NCI-H146 (cell line): ENCODE measurements at regions not wholly inside any gene's neighbourhood (a gene's known extent, or its start where the extent isn't known, plus 50 kb on each side); places are given as distances from the start of the nearest gene placed in this dataset.
"Not testable (repeated sequence)": the region's sequence is repeated elsewhere in the genome, so short reads cannot be mapped to it uniquely, and the experiment has no call there.

Experiments used
- DNase-seq: peaks from one replicate; lab custom pipeline; 2025; lab: John Stamatoyannopoulos, UW

DNA sequence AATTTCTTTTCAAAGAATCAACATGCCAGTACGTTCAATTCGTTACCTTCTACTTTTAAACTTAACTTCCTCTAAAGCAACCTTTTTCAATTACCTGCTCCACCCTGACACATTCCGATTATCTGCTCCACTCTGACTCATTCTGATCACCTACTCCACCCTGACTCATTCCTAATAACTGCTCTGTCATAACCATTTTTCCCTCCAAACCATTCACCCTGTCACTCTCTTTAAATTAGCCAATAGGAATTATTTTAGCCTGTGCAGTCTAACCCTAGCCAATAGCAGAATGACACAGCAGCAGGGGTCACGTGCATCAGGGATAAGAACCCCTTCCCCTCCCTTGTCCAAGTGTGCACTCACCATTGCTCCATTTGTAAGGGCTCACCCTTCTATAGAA is 557.4 kb upstream of the EYS start:
- DNase-seq: no peak

DNA sequence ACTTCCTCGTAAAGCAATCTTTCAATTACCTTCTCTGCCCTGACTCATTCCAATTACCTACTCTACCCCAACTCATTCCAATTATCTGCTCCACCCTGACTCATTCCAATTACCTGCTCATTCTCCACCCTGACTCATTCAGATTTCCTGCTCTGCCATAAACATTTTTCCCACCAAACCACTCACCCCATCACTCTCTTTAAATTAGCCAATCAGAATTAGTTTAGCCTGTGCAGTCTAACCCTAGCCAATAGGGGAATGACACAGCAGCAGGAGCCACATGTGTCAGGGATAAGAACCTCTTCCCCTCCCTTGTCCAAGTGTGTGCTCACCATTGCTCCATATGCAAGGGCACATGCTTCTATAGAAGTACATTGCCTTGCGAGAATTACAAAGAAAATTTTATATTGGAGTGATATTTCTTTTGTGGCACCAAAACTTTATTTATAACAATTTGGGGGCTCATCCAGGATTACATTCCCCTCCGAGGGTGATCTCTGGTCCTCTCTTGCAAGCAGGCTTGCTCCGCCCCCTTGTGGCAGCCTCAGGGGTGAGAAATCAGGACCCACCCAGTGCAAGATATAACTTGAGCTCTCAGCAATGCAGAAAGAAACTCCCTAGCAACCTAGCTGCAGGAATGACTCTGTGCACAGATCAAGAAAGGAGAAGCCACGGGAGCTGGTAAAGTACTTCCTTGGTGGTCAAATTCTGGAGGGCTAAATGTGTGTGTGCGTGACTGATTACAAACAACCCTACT is 551.9 kb upstream of the EYS start:
- not testable (repeated sequence) for DNase-seq

DNA sequence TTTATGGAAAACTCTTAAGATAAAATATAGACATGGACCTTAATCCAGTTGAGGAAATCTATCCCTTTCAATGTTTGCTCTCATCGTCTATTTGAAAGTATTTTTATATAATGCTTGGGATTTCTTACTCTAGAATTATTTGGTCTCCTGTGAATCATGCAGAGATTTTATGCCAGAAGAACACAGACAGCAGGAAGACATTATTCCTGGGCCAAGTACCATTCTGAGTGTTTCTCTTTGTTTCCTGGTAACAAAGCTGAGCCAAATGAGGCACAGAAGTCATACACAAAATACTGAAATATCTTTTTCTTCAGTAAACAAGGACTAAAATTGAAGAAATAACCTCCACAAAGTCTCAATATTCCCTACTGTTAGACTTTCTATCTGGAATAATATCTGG is 538.2 kb upstream of the EYS start:
- no peak for DNase-seq

DNA sequence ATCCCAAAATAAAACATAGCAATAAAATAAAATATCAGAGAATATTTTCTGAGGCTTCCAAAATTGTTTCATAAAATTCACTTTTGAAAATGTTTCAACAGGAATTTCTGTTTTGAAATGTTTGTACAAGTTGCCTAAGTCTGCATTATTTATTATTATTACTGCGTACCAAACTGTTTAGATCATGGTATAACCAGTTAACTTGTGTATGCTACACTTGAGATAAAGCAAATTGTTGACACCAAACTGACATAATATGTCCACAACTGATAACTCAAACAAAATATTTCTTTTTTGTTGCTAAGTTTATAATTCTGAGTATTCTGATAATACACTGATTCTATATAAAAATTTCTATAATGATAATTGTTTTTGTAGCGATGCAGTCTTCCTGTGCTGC is 531.8 kb upstream of the EYS start:
- no peak for DNase-seq

DNA sequence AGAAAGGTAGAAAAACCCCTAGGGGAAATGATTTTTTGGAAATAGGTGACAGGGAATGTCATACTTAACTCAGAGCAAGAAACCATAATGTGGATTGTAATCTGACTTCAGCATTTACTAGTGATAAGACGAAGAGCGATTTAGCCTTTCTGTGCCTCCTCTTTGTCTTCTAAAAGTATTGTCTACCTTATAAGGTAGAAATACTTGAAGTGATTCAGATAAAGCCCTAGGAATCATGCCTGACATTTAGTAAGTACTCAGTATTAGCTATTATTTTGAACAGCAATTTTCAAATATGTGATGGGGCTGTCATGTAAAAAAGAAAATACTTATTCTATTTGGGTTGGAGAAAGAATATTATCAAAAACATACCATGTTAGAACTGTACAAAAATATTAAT is 525.9 kb upstream of the EYS start:
- no peak for DNase-seq

DNA sequence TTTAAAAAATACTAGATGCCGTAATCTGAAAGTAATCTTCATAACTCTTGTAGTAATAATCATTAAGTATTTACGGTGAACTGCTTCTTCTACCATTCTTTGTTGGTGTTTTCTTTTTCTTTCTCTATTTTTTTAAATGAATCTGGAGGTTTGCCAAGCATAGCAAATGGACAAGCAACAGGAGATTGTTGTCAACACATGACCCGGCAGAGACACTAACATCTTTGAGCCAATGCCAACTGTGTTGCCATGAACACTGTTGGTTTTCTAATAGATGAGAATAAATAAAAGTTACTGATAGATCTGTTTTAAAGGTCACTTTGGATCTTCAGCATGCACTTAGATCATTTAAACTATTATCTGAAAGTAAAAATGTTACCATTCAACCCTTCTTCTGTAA is 523.6 kb upstream of the EYS start:
- no peak for DNase-seq

DNA sequence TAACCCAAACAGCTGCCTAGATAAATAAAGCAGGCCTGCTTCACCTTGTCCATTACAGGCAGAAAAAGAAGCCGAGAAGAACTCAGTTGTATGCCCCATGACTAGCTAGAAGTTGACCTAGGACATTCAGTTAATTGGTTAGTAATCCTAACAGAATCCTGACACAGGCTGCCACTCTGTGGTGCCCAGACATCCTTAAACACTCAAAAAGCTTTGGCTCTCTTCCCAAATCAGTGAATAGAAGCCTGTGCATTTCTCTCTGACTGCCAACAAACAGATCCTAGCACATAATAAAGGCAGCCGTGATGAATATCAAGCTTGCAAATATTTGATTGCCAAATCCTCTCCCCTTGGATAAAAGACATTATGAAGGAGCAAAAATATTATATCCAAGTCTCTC is 519.1 kb upstream of the EYS start:
- no peak for DNase-seq

DNA sequence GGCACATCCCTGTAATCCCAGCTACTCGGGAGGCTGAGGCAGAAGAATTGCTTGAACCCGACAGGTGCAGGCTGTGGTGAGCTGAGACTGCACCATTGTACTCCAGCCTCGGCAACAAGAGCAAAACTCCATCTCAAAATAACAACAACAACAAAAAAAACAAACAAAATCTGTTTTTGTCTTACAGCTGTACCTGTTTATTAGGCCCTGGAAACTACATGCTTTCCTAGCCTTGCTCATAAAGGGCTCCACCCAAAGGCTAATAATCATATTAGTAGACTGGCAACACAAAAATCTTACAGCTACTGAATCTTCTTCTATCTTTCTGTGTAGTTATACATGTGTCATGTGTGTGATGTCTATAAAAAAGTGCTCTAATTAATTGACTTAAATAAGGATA is 503.9 kb upstream of the EYS start:
- no peak for DNase-seq

DNA sequence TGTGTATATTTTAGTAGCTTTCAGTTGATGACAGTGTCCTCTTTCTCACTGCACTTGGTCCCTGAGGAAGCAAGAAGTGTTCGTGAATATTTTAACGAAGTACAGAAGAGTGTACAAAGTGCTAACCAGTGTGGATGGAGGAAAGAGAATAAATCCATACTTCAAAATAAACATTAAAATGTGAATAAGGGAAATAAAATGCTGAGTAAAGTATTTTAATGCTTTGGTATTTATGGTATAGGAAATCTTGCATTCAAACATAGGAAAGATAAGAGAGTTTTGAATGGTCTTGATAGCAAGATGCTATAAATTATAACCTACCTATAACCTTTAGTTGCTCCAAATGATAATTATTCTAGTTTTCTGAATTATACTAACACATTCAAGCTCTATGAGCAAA is 493.4 kb upstream of the EYS start:
- DNase-seq: no peak

DNA sequence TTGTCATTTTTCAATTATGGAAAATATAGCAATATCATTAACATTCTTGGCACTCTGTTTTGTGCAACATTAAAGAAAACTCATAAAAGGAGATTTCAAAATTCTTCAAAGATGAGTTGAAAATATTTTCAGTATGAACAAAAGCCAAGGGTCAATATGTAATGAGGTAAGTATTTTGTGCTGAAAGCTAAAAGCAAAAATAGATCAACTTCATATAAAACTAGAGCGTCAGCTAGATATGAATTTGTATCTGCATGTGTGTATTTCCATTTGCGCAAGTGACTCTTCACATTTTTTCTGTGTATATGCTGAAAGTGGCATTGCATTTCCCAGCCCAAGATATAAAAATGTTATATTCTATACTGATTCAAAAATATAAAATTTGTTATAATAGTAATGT is 492.1 kb upstream of the EYS start:
- no peak for DNase-seq

DNA sequence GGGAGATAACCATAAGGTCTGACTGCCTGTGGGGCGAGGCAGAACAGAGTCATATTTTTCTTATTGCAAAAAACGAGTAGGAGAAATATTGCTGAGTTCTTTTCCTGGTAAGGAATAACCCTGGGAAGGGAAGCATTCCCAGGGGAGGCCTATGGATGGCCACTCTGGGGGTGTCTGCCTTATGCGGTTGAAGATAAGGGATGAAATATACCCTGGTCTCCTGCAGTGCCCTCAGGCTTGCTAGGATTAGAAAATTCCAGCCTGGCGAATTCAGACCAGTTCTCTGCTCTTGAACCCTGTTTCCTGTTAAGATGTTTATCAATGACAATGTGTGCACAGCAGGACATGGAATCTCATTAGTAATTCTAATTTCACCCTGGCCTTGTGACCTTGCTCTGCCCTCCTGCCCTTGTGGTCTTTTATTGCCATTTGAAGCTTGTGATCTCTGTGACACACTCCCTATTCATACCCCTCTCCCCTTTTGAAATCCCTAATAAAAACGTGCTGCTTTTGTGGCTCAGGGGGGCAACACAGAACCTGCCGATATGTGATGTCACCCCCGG is 491.1 kb upstream of the EYS start:
- DNase-seq: no peak

DNA sequence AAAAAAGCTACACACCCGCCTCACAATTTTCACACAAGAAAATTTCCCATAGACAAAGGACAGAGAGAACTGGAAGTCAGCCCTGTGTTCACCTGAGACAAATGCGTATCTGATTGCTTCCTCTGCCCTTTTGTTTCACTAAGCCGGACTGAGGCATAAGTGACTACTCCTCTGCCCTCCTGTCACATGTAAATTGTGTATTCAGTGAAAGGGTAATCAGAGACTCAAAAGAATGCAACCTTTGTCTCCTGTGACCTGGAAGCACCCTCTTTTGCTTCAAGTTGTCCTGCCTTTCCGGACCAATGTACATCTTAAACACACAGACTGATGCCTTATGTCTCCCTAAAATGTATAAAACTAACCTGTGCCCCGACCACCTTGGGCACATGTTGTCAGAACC is 483.8 kb upstream of the EYS start:
- DNase-seq: no peak

DNA sequence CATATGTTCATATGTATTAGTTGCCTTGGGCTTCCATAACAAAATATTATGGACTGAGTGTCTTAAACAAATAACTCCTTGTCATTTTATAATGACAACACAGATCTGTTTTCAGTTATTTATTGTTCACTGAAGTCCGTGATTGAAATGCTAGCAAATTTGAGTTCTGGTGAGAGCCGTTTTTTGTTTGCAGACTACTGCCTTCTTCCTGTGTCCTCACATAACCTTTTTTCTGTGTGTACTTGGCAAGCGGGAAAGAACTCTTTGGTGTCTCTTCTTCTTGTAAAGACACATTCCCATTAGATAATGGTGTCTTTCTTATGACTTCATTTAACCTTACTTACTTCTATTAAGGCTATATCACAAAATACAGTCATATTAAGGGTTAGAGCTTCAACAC is 482.9 kb upstream of the EYS start:
- DNase-seq: no peak

DNA sequence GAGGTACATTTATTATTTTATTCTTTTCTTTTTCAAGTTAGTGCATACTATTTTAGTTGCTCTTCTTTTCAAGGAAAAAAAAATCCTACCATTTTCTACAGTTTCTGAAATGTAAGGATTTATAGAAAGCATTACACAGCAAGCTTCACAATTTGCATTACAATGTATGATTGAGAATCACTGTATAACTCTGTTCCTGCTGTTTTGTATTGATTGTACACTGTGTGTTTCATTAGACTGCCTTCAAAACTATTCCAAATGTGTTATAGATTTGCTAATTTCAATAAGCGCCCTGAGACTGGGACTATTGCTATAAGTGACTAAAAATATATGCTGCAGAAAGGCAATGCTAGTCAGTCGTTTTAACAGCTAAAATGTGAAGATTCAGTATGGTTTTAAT is 479.7 kb upstream of the EYS start:
- no peak for DNase-seq

DNA sequence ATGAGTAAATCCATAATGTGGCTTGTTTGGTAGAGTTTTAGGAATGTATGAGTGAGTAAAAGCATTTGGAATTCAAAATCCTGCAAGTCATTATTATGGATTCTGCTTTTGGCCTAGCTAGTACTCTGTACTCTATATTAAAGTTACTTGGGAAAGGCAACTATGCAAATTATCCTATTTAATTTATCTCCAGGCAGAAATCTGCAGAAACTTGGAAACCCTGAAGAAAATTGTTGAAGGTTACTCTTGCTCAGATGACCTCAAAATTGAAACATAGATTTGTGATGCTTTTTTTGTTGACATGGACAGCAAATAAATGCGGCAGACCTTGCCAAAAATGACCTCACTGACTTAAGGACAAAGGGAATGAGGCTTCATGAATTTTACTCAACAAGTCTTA is 477.1 kb upstream of the EYS start:
- DNase-seq: no peak

DNA sequence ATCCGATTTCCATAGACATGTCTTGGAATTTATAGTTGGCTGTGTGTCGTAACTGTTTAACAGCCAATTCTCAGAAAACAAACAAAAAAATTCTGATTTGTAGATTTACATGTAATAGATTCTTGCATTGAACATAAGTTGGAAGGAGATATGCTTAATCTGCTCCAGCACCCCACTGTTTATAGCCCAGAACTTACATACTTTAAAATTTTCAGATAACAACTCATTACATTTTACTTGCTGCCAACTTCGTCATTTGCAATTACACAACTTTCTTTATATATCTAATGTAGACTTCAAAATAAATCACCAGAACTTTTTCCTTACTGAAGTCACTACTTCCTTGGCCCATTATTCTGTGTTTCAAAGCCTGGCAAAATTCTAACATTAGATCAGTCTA is 472.3 kb upstream of the EYS start:
- DNase-seq: no peak

DNA sequence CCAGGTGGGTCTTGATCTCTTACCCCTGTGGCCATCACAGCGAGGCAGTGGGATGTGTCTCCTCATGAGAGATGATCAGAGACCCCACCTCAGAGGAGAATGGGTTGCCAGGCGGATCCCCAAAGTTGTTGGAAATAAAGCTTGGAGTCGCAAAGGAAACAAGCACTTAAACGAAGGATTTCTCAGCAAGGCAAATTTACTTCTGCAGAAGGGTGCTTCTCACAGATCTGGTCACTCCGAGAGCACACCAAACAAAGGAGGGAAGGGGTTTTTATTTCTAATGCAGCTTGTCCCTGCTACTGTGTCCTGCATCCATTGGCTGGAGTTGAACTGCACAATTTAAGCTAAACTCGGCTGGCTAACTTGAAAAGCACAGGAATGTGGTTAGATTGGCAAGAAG is 466.6 kb upstream of the EYS start:
- DNase-seq: no peak

DNA sequence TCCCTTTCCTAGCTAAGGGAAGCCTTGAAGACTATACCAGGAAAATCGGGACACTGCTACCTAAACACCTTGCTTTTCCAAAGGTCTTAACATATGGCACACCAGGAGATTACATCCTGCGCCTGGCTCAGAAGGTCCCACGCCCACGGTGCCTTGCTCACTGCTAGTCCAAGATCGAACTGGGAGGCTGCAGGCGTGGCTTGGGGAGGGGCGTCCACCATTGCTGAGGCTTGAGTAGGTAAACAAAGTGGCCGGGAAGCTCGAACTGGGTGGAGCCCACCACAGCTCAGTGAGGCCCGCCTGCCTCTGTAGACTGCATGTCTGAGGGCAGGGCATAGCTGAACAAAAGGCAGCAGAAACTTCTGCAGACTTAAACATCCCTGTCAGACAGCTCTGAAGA is 459.7 kb upstream of the EYS start:
- not testable (repeated sequence) for DNase-seq

DNA sequence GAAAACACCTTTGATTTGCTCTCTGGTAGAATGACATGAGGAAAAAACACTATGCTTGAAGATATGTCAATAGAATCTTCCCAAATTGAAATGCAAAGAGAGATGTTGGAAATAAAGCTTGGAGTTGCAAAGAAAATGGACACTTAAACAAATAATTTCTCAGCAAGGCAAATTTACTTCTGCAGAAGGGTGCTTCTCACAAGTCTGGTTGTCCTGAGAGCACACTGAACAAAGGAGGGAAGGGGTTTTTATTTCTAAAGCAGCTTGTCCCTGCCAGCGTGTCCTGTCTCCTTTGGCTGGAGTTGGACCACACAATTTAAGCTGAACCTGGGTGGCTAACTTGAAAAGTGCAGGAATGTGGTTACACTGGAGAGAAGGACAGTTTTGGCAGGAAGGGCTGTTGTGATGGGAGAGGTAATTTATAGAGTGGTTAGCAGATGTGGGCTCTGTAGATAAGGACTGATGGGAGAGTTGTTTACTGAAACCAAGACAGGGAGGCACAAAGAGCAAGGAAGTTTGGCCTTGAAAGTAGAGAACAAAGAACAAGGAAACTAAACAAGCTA is 454.6 kb upstream of the EYS start:
- no peak for DNase-seq

DNA sequence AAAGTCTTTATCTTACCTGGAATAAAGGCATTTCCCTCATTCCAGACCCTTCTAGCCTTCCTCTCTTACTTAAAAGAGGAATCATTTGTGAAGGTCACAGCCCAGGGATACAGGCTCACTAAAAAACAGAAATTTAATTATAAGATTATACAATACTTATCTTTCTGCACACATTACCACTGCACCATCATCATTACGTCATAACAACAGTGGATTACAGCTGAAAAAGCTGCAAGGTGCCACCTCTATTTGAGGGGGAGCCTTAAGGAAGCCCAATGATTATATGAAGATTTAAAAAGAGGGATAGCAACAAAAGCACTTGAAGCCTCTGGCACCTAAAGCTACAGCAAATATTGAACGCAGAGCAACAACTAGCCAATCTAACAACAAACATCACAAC is 452.9 kb upstream of the EYS start:
- no peak for DNase-seq

DNA sequence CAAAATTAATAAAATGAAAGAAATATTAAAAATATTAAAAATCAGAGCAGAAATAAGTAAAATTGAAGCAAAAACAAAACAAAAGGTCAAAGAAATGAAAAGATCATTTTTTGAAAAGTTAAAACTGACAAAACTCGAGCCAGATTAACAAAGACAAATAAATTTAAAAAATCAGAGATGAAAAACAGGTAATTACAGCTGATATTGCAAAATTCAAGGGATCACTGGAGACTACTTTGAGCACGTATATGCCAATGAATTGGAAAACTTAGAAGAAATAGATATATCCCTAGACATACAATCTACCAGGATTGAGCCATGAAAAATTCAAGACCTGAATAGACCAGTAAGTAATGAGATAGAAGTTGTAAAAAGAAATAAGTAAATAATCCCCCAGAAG is 446.2 kb upstream of the EYS start:
- no peak for DNase-seq

DNA sequence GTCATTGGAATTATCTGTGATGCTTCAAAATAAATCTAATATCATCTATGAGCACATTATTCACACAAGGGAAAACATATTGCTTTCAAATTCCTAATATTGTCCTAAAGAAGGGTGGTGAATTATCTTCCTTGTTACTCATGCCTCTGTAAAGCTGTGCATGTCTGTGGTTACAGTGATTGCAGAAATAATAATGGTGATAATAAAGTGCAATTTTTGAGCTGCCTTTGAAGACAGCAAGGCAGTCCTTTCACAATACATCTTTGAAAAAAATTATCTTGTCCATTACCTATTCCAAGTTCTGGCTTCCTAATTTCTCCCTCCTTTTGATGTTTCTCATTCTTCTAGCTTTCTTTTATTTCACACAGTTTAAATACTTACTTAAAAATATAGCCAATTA is 442.1 kb upstream of the EYS start:
- no peak for DNase-seq

DNA sequence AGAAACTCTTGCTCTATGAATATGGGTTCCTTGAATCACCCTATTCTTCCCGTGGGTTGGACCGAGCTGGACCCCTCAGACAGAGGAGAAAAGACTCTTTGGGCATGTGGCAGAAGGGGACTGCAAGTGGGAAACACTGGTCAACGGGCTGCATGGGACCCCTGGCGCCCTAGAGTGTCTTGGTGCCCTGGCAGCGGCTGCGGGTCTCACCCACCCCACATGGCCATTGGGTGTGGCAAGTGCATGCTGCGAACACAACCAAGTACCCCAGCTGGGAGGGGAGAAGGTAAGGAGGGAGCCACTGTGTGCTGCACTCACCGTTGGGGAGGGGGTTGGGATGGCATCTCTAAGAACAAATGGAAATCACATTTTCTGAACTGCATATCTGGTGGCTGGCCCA is 438.8 kb upstream of the EYS start:
- no peak for DNase-seq

DNA sequence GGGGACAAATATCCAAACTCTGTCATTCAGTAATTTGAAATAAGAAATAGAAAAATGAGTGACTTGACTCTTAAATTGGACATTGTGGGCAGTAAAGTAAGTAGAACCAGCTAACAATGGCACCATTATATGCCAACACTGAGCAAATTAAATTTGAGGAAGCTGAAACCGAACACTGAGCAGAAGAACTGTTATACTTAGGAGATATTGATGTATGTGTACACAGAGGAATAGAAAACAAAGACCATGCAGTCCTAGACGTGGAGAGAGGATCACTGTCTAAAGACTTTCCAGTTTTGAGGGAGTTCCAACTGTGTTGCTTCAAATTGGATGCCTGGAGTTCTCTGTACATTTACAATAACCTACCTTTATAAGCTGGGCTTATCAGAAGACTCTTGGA is 427.0 kb upstream of the EYS start:
- no peak for DNase-seq
